HG03280 (cell line): ENCODE measurements at regions not wholly inside any gene's neighbourhood (a gene's known extent, or its start where the extent isn't known, plus 50 kb on each side); places are given as distances from the start of the nearest gene placed in this dataset.

ENCODE experiments used
- ATAC-seq: cut with Tn5 transposase; IDR thresholded peaks from one replicate; pipeline ENCODE4 v1.9.1; 2021; ENCODE audit warnings: mild to moderate bottlenecking, moderate library complexity; ENCODE audit not compliant: unreplicated experiment

GRCh38 chr4:178672512-178672911 lies 1230.3 kb upstream of the AGA start:
- no peak for ATAC-seq

DNA sequence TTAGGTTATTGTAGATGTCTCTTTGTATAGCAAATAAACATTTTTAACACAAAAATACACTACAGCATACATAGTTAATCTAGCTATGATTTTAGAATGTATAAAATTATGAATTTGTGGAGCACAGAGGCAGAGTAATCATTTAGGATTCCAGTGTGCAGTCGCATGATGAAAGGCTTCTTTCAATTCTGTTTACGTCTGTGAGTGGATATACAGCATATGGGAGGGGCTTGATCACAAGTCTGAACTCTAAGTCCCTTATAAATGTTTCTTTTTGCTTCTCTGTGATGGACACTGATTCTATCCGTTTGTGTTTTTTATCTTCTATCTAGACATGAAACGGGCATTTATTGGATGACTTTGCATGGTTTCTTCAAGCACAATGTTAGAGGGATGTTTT lies 1239.6 kb upstream of the AGA start:
- ATAC-seq, result no peak

- no peak for ATAC-seq
These were observed 1247.7 kb upstream of the AGA start for GRCh38 chr4:178689926-178690325.

DNA sequence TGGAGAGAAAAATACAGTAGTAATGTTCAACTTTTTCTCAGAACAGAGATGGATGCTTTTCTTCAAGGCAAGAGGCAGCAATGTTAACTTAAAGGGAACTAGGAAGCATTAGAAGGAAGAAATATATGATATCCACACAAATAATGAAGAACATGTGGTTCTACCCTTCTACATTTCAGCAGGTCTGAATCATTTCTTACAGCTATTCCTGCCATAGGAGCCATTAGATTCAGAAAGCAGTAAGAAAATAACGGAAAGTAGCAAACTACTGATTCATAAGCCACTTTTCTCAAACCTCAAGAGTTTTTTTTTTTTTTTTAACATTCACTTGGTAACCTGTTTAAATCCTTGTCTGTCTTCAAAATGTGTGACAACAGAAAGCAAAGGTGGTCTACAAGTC lies 1251.6 kb upstream of the AGA start:
- ATAC-seq, result no peak

- no peak for ATAC-seq
These were observed 1254.3 kb upstream of the AGA start for GRCh38 chr4:178696515-178696914.

DNA sequence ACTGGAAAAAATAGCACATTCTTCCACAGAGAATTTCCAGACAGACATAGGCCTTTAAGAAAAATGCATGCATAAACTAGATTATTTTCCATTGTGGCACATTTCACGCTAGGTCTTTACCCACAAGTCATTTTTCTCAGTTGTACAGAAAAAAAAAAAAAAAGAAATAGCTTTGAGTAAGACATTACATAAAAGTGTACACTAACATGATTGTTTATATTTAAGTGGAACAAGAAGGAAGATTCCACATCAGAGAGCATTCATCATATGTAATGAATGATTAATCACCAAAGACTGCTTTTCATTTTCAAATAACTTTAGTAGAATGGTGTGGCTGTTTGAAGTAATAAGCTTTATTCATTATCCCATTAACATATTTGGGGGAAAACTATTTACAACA lies 1270.2 kb upstream of the AGA start:
- no peak for ATAC-seq

GRCh38 chr4:178738026-178738425 lies 1295.8 kb upstream of the AGA start:
- ATAC-seq, result no peak

- no peak for ATAC-seq
These were observed 1303.0 kb upstream of the AGA start for GRCh38 chr4:178745203-178745602.

GRCh38 chr4:178752954-178753525 lies 1310.8 kb upstream of the AGA start:
- no peak for ATAC-seq

GRCh38 chr4:178778496-178778895 lies 1336.3 kb upstream of the AGA start:
- ATAC-seq, result no peak

DNA sequence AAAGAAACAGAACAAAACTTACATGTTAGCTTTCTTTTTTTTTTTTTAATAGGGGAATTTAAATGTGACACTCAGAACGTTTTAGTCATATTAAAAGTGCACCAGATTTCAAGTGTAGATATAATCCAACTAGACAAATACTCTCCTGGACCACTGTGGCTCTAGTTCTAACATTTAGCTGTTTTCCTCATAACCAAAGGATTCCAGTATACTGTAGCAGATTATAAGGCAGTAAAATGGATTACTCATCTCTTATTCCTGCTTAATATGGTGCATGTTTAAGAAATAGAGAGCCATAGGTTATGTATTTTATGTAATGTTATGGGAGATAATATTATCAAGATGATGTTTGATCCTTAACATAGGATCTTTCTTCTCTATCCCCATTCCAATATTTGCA lies 1339.5 kb upstream of the AGA start:
- ATAC-seq, result no peak

- ATAC-seq, result no peak
These were observed 1342.3 kb upstream of the AGA start for GRCh38 chr4:178784491-178784890.

DNA sequence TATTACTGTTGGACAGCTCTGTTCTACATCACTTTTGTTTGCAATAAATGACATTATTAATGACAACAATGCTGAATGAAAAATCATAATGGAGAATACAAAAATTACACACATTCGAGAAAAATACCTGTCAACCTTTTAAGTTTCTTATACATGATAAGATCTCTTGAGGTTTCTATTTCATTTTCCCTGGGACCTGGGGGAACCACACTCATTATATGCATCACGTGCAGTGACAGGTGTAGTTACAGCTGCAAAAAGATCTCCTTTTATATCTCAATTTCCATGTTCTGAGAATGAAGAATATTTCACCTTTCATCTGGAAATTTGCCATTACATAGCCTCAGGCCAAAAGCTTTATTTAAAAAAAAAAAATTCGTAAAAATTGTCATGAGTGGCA lies 1347.0 kb upstream of the AGA start:
- no peak for ATAC-seq

DNA sequence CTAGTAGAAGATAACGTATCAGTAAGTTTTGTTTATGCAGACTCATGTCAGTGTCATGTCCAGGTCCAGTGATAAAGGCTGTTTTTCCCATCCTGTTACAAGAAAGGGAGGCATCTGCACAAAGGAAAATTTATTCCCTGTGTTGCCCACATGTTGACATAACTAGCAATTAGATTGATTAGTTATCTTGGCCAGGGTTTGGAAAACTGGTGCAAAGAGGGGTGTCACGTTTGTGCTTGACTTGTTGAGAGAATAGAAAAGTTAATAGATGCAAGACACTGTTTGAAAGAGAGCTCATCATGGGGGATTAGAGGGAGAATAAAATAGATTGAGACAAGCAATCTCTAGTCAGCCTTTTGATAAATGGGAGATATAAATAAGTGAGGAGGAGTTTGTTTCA lies 1357.0 kb upstream of the AGA start:
- ATAC-seq, result no peak

- no peak for ATAC-seq
These were observed 1365.9 kb upstream of the AGA start for GRCh38 chr4:178808106-178808505.

- ATAC-seq, result no peak
These were observed 1367.7 kb upstream of the AGA start for GRCh38 chr4:178809921-178810320.

DNA sequence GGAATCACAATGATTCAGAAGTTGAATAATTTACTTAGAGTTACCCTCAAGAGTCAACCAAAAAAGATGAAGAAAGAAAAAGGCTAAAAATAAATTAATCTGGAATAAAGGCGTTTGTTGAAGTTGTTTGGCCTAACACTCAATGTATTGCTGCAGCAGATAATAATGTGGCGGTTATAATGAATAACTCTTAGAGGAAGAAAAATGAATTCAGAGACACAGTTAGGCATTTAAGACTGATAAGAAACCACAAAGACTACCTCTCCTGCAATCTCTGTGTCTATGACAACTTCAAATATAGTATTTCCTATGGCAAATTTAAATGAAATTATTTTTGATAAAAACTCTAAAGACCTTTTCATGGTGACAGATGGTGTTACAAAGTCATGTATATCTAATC lies 1369.1 kb upstream of the AGA start:
- ATAC-seq, result no peak

DNA sequence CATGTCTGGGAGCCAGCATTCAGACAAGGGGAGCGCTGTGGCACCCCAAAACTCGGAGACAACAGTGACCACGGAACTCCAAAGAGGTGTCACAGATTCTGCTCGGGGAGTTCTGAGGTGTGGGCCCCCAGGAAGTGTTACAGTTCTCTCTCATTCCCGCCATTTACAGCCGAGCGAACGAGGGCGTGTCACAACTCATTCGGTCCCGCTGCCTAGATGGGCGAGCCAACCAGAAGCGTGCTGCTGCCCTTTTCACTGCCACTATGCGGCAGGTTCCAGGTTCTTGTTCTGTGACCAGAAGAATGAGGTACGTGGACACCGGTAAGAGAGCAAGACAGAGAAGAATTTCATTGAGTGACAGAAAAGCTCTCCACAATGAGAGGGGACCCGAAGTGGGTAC lies 1370.6 kb upstream of the AGA start:
- no peak for ATAC-seq

GRCh38 chr4:178814908-178815307 lies 1372.7 kb upstream of the AGA start:
- no peak for ATAC-seq

GRCh38 chr4:178823673-178824295 lies 1381.5 kb upstream of the AGA start:
- no peak for ATAC-seq

- no peak for ATAC-seq
These were observed 1394.6 kb upstream of the AGA start for GRCh38 chr4:178836865-178837264.

DNA sequence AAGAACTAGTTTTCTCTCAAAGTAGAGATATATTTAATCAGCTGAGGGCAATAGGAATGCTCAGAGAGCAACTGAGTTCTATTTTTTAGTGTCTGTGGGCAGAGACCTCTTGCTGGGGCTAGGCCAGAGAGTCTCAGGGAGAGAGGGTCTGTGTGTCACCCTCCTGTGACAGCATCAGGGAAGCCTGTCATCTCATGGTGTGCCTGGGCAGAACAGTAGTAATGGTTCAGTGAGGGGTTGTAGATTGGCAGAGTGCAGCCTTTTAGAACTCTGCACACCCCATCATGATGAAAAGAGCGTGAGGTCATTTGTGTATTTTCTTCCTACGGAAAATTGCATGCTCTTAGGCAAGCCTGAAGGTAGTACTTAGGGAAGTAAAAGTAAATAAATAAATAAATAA lies 1396.5 kb upstream of the AGA start:
- no peak for ATAC-seq

- no peak for ATAC-seq
These were observed 1414.0 kb upstream of the AGA start for GRCh38 chr4:178856139-178856800.
